KOPT-K1 (cell line): ENCODE measurements at regions not wholly inside any gene's neighbourhood (a gene's known extent, or its start where the extent isn't known, plus 50 kb on each side); places are given as distances from the start of the nearest gene placed in this dataset.
"Not testable (repeated sequence)": the region's sequence is repeated elsewhere in the genome, so short reads cannot be mapped to it uniquely, and the experiment has no call there.

Experiments used
- H3K27ac ChIP-seq: fragments of 200-600 bp; sonication (generic); 2 replicates; pipeline ENCODE4 v1.5.1; 2016; ENCODE audit warnings: antibody characterized with exemption, mild to moderate bottlenecking, low read depth, low read length; ENCODE audit not compliant: poor library complexity, severe bottlenecking
- H3K36me3 ChIP-seq: fragments of 200-600 bp; sonication (generic); 2 replicates; pipeline ENCODE4 v1.5.1; 2017; ENCODE audit warnings: antibody characterized with exemption, mild to moderate bottlenecking, low read length, moderate library complexity; ENCODE audit not compliant: insufficient read depth
- H3K9me3 ChIP-seq: fragments of 200-600 bp; sonication (generic); 2 replicates; pipeline ENCODE4 v1.5.1; 2017; ENCODE audit warnings: antibody characterized with exemption, low read length, mild to moderate bottlenecking; ENCODE audit not compliant: insufficient read depth, poor library complexity, severe bottlenecking

GRCh38 chr12:38016602-38017001 is 300.0 kb upstream of the ALG10B start:
- Histone ChIP-seq H3K27ac (no peak overlapping the region), H3K36me3 (no peaks in the 10 kb centered on the region), H3K9me3 (peaks cover 9% of the 10 kb centered on the region)

DNA sequence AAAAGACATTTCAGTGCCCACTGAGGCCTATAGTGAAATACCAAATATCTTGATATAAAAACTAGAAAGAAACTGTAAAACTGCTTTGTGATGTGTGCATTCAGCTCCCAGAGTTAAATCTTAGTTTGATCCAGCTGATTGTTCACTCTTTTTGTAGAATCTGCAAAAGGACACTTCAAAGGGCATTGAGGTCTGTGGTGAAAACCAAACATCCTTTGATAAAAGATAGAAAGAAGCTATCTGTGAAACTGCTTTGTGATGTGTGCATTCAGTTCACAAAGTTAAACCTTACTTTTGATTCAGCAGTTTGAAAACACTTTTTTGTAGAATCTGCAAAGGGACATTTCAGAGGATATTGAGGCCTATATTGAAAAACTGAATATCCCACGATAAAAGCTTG is 290.7 kb upstream of the ALG10B start:
- Histone ChIP-seq H3K36me3 (no peaks in the 10 kb centered on the region), H3K9me3 (peaks cover 34% of the 10 kb centered on the region), H3K27ac (no peak overlapping the region)

DNA sequence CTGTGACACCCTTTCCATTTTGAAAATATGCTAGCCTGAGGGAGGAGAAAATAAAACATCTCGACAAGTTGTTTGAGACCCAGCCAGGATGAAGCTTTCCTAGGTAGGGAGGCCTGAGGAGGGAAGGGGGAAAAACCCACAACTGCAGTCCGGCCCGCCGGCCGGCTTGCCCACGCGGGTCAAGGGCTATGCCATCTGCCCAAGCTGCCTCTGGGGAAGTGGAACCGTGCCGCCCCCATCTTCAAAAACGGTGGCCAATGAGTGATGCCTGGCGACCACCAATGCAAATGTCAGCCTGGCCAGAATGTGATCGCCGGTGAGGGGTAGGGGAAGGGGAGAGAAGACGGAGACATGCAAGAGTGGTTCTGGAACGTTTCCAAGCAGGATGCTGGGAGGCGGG is 263.5 kb upstream of the ALG10B start:
- Histone ChIP-seq H3K36me3 (no peaks in the 10 kb centered on the region), H3K27ac (no peak overlapping the region), H3K9me3 (peaks cover 58% of the 10 kb centered on the region)

- H3K27ac ChIP-seq: no peak overlapping the region
- peaks cover 58% of the 10 kb centered on the region for H3K9me3 ChIP-seq
- H3K36me3 ChIP-seq: no peaks in the 10 kb centered on the region
Observed at GRCh38 chr12:38053655-38054464, 262.7 kb upstream of the ALG10B start.

- no peaks in the 10 kb centered on the region for H3K36me3 ChIP-seq
- no peak overlapping the region for H3K27ac ChIP-seq
- H3K9me3 ChIP-seq: peaks cover 43% of the 10 kb centered on the region
Observed at GRCh38 chr12:38056701-38057689, 259.6 kb upstream of the ALG10B start.

- Histone ChIP-seq H3K27ac (no peak overlapping the region), H3K36me3 (no peaks in the 10 kb centered on the region), H3K9me3 (peaks cover 5% of the 10 kb centered on the region)
Observed at GRCh38 chr12:38099686-38100085, 216.9 kb upstream of the ALG10B start.

DNA sequence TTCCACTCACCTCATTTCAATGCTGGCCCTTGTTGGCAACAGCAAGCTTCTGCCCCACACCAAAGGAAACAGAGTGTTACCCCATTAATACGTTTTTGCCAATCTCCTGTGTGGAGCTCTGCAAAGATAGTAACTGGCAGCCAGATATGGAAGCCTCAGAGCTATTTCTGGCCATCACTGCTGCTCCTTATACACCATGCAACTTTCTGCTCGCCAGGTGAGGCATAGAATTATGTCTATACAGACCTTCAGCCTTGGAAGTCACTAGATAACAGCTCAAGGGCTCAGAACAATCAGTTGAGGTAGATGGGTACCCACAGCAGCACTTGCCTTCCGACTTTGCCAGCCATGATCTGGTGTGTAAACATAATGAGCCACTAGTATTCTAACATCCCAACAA is 214.8 kb upstream of the ALG10B start:
- Histone ChIP-seq H3K27ac (no peak overlapping the region), H3K36me3 (no peaks in the 10 kb centered on the region), H3K9me3 (peaks cover 5% of the 10 kb centered on the region)

- Histone ChIP-seq H3K9me3 (peaks cover 5% of the 10 kb centered on the region), H3K27ac (no peak overlapping the region), H3K36me3 (no peaks in the 10 kb centered on the region)
Observed at GRCh38 chr12:38102197-38102596, 214.4 kb upstream of the ALG10B start.

DNA sequence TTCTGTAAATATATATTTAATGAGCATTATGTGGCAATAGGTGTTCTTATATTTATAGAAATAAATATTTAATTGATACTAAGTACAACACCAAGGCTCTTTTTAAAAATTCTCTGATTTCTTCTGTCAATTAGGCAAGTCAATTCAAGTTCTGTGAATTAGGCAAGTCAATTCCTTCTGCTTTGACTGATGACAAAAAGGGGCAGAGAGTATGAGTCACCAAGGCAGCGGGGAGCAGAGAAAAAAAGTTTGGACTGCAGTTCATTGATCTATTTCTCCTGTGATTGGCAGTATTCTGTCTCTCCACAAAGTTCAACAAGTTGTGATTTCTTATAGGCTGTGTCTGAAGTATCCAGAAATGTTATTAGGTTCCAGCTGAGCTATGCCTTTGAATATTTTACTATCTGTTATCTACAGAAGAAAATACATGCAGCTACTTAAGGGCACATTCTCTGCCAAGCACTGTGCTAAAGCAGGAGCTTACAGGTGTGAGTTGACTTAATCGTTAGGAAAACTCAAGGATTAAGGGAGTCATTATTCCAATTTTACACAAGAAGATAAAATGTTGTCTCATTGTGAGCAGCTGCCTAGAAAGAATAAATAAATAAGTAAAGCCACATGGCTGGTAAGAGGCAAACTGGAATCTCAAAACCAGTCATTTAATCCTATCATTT is 206.4 kb upstream of the ALG10B start:
- H3K36me3 ChIP-seq: no peaks in the 10 kb centered on the region
- H3K27ac ChIP-seq: no peak overlapping the region
- H3K9me3 ChIP-seq: no peaks in the 10 kb centered on the region

DNA sequence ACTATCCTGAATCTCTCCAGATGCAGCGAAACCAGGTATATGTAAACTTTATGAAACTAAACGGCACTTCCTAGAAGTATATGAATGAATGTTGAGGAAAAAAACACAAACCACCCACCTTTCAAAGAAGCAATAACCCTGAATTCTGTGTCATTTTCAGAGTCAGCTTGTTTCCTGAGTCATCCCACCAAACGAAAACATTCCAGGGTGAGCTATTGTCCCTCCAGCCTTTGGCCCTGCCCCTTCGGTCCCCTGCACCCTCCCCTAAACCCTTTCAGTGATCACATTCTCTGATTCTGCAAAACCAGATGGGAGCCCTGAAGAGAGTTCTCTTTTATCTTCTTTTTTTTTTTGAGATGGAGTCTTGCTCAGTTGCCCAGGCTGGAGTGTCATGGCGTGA is 202.6 kb upstream of the ALG10B start:
- Histone ChIP-seq H3K9me3 (no peaks in the 10 kb centered on the region), H3K27ac (no peak overlapping the region), H3K36me3 (no peaks in the 10 kb centered on the region)

- no peak overlapping the region for H3K27ac ChIP-seq
- no peaks in the 10 kb centered on the region for H3K9me3 ChIP-seq
- H3K36me3 ChIP-seq: no peaks in the 10 kb centered on the region
Observed at GRCh38 chr12:38116968-38117367, 199.6 kb upstream of the ALG10B start.

GRCh38 chr12:38118632-38119031 is 197.9 kb upstream of the ALG10B start:
- no peaks in the 10 kb centered on the region for H3K9me3 ChIP-seq
- no peak overlapping the region for H3K27ac ChIP-seq

DNA sequence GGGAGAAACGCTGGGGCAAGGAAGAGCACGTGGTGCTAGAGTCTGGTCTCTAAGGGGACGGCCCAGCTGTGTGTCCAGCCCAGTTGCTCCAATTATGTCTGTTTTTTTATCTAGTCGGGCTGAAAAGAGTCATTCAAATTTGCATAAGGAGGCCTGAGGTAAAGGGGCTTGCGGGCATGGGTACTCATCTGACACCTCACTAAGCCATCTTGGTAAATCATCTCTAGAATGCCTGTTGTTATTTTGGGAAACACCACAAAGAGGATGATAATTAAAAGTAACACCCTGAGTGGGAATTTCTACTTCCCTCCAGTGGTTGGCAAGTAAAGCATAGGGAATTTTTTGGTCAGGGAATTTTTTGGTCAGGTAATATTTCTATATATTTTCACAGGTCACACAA is 196.1 kb upstream of the ALG10B start:
- Histone ChIP-seq H3K9me3 (no peaks in the 10 kb centered on the region), H3K27ac (no peak overlapping the region), H3K36me3 (no peaks in the 10 kb centered on the region)

More at GRCh38 chr12:38118632-38119031, 197.9 kb upstream of the ALG10B start:
- H3K36me3 ChIP-seq: no peaks in the 10 kb centered on the region

GRCh38 chr12:38123028-38123427 is 193.5 kb upstream of the ALG10B start:
- H3K27ac ChIP-seq, H3K36me3 ChIP-seq, H3K9me3 ChIP-seq: not testable (repeated sequence)
